CD4-positive, alpha-beta T cell treated with Interleukin-15 for 4 hours (primary cell): ENCODE measurements at regions not wholly inside any gene's neighbourhood (a gene's known extent, or its start where the extent isn't known, plus 50 kb on each side); places are given as distances from the start of the nearest gene placed in this dataset.
"Not testable (repeated sequence)": the region's sequence is repeated elsewhere in the genome, so short reads cannot be mapped to it uniquely, and the experiment has no call there.

ENCODE experiments used
- DNase-seq: peaks from one replicate; pipeline ENCODE4 v3.0.0-alpha.2; 2020; ENCODE audit warnings: low spot score

DNA sequence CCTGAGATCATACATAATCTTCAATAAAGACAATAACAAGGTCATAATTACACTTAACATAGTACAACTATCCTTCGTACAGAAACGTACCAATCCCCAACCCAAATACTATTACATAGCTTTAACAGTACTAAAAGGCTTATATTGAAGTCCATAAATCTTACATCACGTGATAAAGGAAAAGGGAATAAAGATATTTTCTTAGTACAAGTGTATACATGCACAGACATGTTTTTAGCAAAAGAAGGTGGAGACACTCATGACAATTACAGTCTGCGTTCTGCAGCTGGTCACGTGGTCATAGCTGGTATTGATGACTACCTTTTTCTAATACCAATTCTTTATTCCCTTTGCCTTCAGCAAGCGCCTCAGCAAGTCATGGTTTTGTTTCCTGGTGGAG, 464.5 kb upstream of the SLITRK5 start:
- no peak for DNase-seq

GRCh38 chr13:87207280-87208003, 463.7 kb upstream of the SLITRK5 start:
- DNase-seq = no peak

DNA sequence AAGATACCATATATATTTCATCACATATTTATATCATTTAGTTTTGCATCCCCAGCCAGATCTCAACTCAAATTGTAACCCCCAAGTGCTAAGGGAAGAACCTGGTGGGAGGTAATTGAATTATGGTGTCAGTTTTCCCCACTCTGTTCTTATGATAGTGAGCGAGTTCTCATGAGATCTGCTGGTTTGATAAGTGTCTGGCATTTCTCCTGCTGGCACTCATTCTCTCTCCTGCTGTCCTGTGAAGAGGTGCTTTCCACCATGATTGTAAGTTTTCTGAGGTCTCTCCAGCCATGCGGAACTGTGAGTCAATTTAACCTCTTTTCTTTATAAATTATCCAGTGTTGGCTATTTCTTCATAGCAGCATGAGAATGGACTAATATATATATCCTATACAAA, 462.5 kb upstream of the SLITRK5 start:
- no peak for DNase-seq

DNA sequence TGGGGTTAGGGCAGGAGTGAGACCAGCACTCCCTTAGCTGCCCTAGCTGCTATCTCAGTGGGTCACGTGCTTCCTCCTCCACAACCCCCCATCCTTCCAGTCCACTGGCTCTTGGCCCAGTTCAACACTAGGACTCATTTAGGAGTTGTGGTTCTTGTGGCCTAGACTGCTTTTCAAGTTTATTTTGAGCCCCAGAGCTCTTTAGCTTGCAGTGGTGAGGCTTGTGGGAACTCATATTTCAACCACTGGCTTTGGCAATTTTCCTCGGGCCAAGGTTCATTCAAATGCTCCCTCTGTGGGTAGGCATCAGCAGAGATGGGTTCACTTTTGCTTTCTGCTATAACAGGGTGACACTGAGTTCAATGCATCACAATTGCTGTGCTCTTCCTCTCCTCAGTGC, 436.2 kb upstream of the SLITRK5 start:
- no peak for DNase-seq

DNA sequence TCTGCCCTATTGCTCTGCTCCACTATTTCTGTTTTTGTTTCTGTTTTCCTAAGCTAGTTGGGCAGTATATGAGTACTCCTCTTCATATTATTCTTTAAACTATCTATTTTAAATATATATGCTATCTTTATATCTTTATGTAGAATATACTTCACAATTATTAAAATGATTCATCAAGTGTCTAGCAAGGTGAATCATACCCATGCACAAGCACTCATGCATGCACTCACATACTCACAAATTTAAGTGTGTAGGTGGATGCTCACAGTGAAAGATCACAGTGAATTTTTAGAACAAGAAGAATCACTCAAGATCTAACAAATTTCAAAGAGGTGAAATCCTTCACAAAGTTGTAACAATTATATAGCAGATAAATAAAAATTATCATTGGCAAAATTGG, 435.6 kb upstream of the SLITRK5 start:
- no peak for DNase-seq

DNA sequence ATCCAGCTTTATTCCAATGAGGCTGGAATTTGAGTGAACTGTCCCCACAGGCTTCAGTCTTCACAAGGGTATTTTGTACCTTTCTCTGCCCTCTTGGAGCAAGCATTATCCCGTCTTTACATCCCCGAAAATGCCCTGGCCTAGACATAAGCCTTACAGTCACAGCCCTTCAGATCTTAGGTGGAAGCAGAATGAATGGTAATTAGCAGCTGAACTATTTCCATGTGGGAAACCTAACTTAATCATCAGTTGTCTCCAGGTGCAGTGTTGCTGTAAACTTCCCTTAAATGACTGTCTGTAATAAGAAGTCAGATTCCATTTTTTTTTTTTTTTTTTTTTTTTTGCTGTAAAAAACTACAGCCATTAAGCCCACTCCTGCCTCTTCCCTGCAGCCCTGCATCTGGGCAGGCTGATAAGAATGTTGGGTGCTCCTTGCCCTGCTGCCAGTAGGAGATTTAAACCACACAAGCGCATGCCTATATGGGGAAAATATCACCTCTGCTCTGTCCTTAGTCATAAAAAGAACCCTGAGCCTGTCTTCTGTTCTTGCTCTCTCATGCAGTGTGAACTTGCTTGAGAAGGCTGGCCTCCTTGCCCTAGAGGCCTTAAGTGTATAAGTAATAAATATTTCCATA, 426.8 kb upstream of the SLITRK5 start:
- no peak for DNase-seq

DNA sequence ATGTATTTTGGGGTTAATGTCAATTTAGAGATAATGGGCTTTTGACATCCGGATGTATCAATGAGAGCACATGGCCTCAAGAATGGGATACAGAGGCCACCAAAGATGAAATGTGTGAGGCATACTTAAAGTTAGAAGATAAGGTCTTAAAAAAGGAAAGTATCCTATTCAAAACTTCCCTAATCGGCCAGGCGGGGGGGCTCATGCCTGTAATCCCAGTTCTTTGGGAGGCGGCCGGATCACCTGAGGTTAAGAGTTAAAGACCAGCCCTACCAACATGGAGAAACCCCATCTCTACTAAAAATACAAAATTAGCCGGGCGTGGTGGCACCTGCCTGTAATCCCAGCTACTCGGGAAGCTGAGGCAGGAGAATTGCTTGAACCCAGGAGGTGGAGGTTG, 421.3 kb upstream of the SLITRK5 start:
- DNase-seq = not testable (repeated sequence)

- no peak for DNase-seq
Observed at GRCh38 chr13:87255394-87255793, 415.8 kb upstream of the SLITRK5 start.

- no peak for DNase-seq
Observed at GRCh38 chr13:87259479-87260083, 411.6 kb upstream of the SLITRK5 start.

- no peak for DNase-seq
Observed at GRCh38 chr13:87274209-87274819, 396.9 kb upstream of the SLITRK5 start.

- no peak for DNase-seq
Observed at GRCh38 chr13:87280139-87280538, 391.0 kb upstream of the SLITRK5 start.

GRCh38 chr13:87287721-87288120, 383.4 kb upstream of the SLITRK5 start:
- no peak for DNase-seq

GRCh38 chr13:87295636-87296035, 375.5 kb upstream of the SLITRK5 start:
- DNase-seq = no peak

GRCh38 chr13:87302034-87302433, 369.1 kb upstream of the SLITRK5 start:
- DNase-seq = no peak

- DNase-seq = no peak
Observed at GRCh38 chr13:87302931-87303330, 368.2 kb upstream of the SLITRK5 start.

- DNase-seq = no peak
Observed at GRCh38 chr13:87311165-87311564, 360.0 kb upstream of the SLITRK5 start.

GRCh38 chr13:87314822-87315221, 356.3 kb upstream of the SLITRK5 start:
- no peak for DNase-seq

DNA sequence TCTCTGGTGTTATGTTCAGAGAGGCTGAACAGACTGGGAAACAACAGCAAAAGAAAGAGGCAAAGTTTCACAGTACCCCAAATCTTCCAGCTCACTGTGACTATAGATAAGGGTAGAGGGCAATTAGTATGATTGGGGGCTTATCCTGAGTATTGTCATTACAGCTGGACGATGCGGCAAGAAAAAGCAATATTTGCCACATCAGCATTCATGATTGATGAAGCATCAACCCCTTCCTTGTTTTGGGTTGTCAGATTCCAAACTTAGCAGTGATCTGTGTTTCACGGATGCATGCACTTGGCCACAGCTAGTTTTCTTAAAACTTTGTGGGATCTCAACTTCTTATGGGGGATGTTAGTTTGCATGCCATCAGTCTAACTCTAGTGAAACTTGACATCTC, 348.8 kb upstream of the SLITRK5 start:
- DNase-seq = no peak

GRCh38 chr13:87324558-87324957, 346.6 kb upstream of the SLITRK5 start:
- DNase-seq = no peak

DNA sequence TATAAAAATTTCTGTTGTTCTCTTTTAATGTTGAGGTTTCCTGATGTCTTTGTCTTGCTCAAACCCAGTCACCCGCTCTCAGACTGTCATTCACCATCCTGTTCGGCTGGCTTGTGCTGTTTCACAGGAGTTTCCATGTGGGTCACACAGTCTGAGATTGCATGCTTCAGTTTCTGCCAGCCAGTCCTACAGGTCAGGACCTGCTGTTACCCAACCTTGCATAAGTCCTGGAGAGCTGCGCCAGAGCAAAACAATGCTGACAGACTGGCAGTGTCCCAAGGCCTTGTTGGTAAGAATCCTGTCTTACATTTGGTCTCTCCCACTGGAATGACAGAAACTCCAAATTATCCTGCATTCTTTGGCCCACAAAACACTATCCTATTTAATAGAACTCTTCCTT, 340.0 kb upstream of the SLITRK5 start:
- no peak for DNase-seq

GRCh38 chr13:87333599-87333998, 337.6 kb upstream of the SLITRK5 start:
- DNase-seq = no peak

- no peak for DNase-seq
Observed at GRCh38 chr13:87334176-87334575, 337.0 kb upstream of the SLITRK5 start.

- not testable (repeated sequence) for DNase-seq
Observed at GRCh38 chr13:87336346-87336889, 334.8 kb upstream of the SLITRK5 start.
